CD14-positive monocyte (primary cell): ENCODE measurements at regions not wholly inside any gene's neighbourhood (a gene's known extent, or its start where the extent isn't known, plus 50 kb on each side); places are given as distances from the start of the nearest gene placed in this dataset.

ENCODE experiments used
- DNase-seq, 3 donors: peaks; one replicate each; pipeline ENCODE4 v3.0.0-alpha.2; 2011 to 2022
- H2AFZ ChIP-seq: 2 replicates; pipeline ENCODE4 v1.6.0; 2012; ENCODE audit warnings: mild to moderate bottlenecking, low read depth, low read length, inconsistent platforms; ENCODE audit not compliant: insufficient read depth, poor library complexity, severe bottlenecking
- H3K27ac ChIP-seq, 2 donors: 1 replicate in 1 of 2; 2 replicates in 1 of 2; pipeline ENCODE4 v1.5.1; 2012 to 2013; ENCODE audit warnings: low read length in 2 of 2, control low read depth in 1 of 2, inconsistent platforms in 1 of 2, low read depth in 1 of 2, mild to moderate bottlenecking in 1 of 2
- H3K27me3 ChIP-seq, 2 donors: one replicate each; pipeline versions ENCODE4 v1.6.0 to v1.6.1; 2011 to 2013; ENCODE audit warnings: low read length in 2 of 2; ENCODE audit not compliant: control insufficient read depth in 2 of 2, insufficient read depth in 2 of 2
- H3K36me3 ChIP-seq, 2 donors: replicated peaks in 1 of 2; 1 replicate in 1 of 2; 2 replicates in 1 of 2; pipeline versions ENCODE4 v1.5.1 to v1.6.1; 2012 to 2013; ENCODE audit warnings: low read length in 2 of 2, control low read depth in 1 of 2, inconsistent platforms in 1 of 2, mild to moderate bottlenecking in 1 of 2; ENCODE audit not compliant: insufficient read depth in 2 of 2, control insufficient read depth in 1 of 2
- H3K4me1 ChIP-seq, 2 donors: 1 replicate in 1 of 2; 2 replicates in 1 of 2; pipeline versions ENCODE4 v1.5.1 to v1.6.1; 2012 to 2013; ENCODE audit warnings: low read length in 2 of 2, control low read depth in 1 of 2, inconsistent platforms in 1 of 2, mild to moderate bottlenecking in 1 of 2, moderate library complexity in 1 of 2; ENCODE audit not compliant: insufficient read depth in 2 of 2, control insufficient read depth in 1 of 2
- H3K4me2 ChIP-seq: replicated peaks from 2 replicates; pipeline ENCODE3; 2012; ENCODE audit warnings: low read length, moderate library complexity, mild to moderate bottlenecking; ENCODE audit not compliant: poor library complexity, severe bottlenecking; ENCODE audit errors: extremely low read depth
- H3K4me3 ChIP-seq, 3 experiments: fragments of 200-600 bp in 1 of 3; sonication (generic) in 1 of 3; replicated peaks in 1 of 3; 1 replicate in 2 of 3; 2 replicates in 1 of 3; pipeline ENCODE4 v1.5.1; 2011 to 2013; ENCODE audit warnings: low read length in 3 of 3, mild to moderate bottlenecking in 3 of 3, control low read depth in 2 of 3, low read depth in 2 of 3, inconsistent platforms in 1 of 3, moderate library complexity in 1 of 3
- H3K79me2 ChIP-seq: 2 replicates; pipeline ENCODE4 v1.6.0; 2012; ENCODE audit warnings: mild to moderate bottlenecking, control low read depth, inconsistent platforms, low read length, moderate library complexity; ENCODE audit not compliant: insufficient read depth
- H3K9ac ChIP-seq: 2 replicates; pipeline ENCODE4 v1.6.0; 2017; ENCODE audit warnings: low read length, mild to moderate bottlenecking; ENCODE audit not compliant: insufficient read depth, poor library complexity, severe bottlenecking
- H3K9me3 ChIP-seq, 2 donors: replicated peaks in 1 of 2; 1 replicate in 1 of 2; 2 replicates in 1 of 2; pipeline versions ENCODE4 v1.5.1 to v1.6.1; 2012 to 2013; ENCODE audit warnings: low read length in 2 of 2, control low read depth in 1 of 2; ENCODE audit not compliant: control insufficient read depth in 1 of 2, insufficient read depth in 1 of 2
- H4K20me1 ChIP-seq: 2 replicates; pipeline ENCODE4 v1.6.0; 2012; ENCODE audit warnings: mild to moderate bottlenecking, low read length, control low read depth, moderate library complexity; ENCODE audit not compliant: insufficient read depth
- H3K27ac Mint-ChIP-seq, 7 donors: one replicate each; pipeline ENCODE4 v1.8.0; 2020; ENCODE audit warnings: mild to moderate bottlenecking in 7 of 7, mixed read lengths in 7 of 7, moderate library complexity in 6 of 7, inconsistent platforms in 2 of 7
- H3K27me3 Mint-ChIP-seq, 3 donors: one replicate each; pipeline ENCODE4 v1.8.0; 2021 to 2022; ENCODE audit warnings: low read depth in 3 of 3, mild to moderate bottlenecking in 3 of 3, mixed read lengths in 3 of 3, moderate library complexity in 3 of 3, inconsistent platforms in 1 of 3
- H3K36me3 Mint-ChIP-seq, 2 donors: one replicate each; pipeline ENCODE4 v1.8.0; 2020; ENCODE audit warnings: mixed read lengths in 2 of 2, inconsistent platforms in 1 of 2, mild to moderate bottlenecking in 1 of 2
- H3K4me1 Mint-ChIP-seq: one replicate; pipeline ENCODE4 v1.8.0; 2020; ENCODE audit warnings: mild to moderate bottlenecking, mixed read lengths
- H3K4me3 Mint-ChIP-seq, 2 donors: one replicate each; pipeline ENCODE4 v1.8.0; 2020; ENCODE audit warnings: mild to moderate bottlenecking in 2 of 2, mixed read lengths in 2 of 2, moderate library complexity in 1 of 2
- H3K9me3 Mint-ChIP-seq, 7 donors: one replicate each; pipeline ENCODE4 v1.8.0; 2020 to 2022; ENCODE audit warnings: mixed read lengths in 7 of 7, mild to moderate bottlenecking in 6 of 7, moderate library complexity in 6 of 7, inconsistent platforms in 2 of 7
- CTCF ChIP-seq: fragments of 200-600 bp; IDR thresholded peaks from one replicate; pipeline ENCODE4 v1.8.0; 2022; ENCODE audit warnings: antibody characterized with exemption, mild to moderate bottlenecking
- WGBS: methylation state at CpG from one replicate; pipeline ENCODE4 v1.1.5; 2013; ENCODE audit warnings: missing lambda C conversion rate; ENCODE audit not compliant: insufficient coverage; 5-methylcytosine and 5-hydroxymethylcytosine counted together
- intact Hi-C, 2 donors: fragments of 100-400 bp; cut with micrococcal nuclease; formaldehyde crosslinking; loops; one replicate each; pipeline versions ENCODE4 v1.15.0 to v1.15.1; 2023

GRCh38 chr4:128590034-128590740 is 219.3 kb upstream of the JADE1 start:
- 93% methylated on average over 3 of the region's 9 CpGs for WGBS

GRCh38 chr4:128589384-128589965 is 220.0 kb upstream of the JADE1 start:
- 81% methylated on average over 2 of the region's 4 CpGs for WGBS
- no peak overlapping the region for H2AFZ ChIP-seq
- no peak overlapping the region for H3K27ac Mint-ChIP-seq

More at GRCh38 chr4:128590034-128590740, 219.3 kb upstream of the JADE1 start:
- no peak for DNase-seq
- Mint-ChIP-seq H3K36me3 (no peaks in the 10 kb centered on the region), H3K27me3 (peaks cover 0 to 4% (median 2%) of the 10 kb centered on the region in 3 donors), H3K4me1 (no peaks in the 10 kb centered on the region), H3K27ac (no peak overlapping the region), H3K9me3 (peaks cover 2 to 13% (median 5%) of the 10 kb centered on the region in 7 donors), H3K4me3 (no peak overlapping the region)
- Histone ChIP-seq H3K4me2 (no peak overlapping the region), H3K79me2 (no peaks in the 10 kb centered on the region), H3K27ac (no peak overlapping the region), H2AFZ (no peak overlapping the region), H3K4me1 (no peaks in the 10 kb centered on the region), H3K27me3 (no peaks in the 10 kb centered on the region), H3K9ac (no peak overlapping the region), H3K36me3 (no peaks in the 10 kb centered on the region), H3K4me3 (no peak overlapping the region), H3K9me3 (no peaks in the 10 kb centered on the region), H4K20me1 (no peaks in the 10 kb centered on the region)
- TF ChIP-seq CTCF = no peak
- intact Hi-C loops = no loop called here

More at GRCh38 chr4:128589384-128589965, 220.0 kb upstream of the JADE1 start:
- Histone ChIP-seq H3K4me1 (no peaks in the 10 kb centered on the region), H3K4me2 (no peak overlapping the region), H3K9ac (no peak overlapping the region), H4K20me1 (no peaks in the 10 kb centered on the region), H3K27me3 (no peaks in the 10 kb centered on the region), H3K9me3 (no peaks in the 10 kb centered on the region), H3K36me3 (no peaks in the 10 kb centered on the region), H3K4me3 (no peak overlapping the region), H3K79me2 (no peaks in the 10 kb centered on the region), H3K27ac (no peak overlapping the region)
- Mint-ChIP-seq H3K36me3 (no peaks in the 10 kb centered on the region), H3K4me1 (no peaks in the 10 kb centered on the region), H3K27me3 (peaks cover 0 to 3% (median 2%) of the 10 kb centered on the region in 3 donors), H3K9me3 (peaks cover 0 to 10% (median 2%) of the 10 kb centered on the region in 7 donors), H3K4me3 (no peak overlapping the region)
- no peak for TF ChIP-seq CTCF
- no peak for DNase-seq
- intact Hi-C loops = no loop called here
